Mucosa of descending colon (tissue), 3 donors: ENCODE measurements at regions not wholly inside any gene's neighbourhood (a gene's known extent, or its start where the extent isn't known, plus 50 kb on each side); places are given as distances from the start of the nearest gene placed in this dataset.

Experiments
- ATAC-seq: fragments of 200-7000 bp; cut with Tn5 transposase; one replicate; pipeline ENCODE4 v1.9.1; 2020; ENCODE audit warnings: mild to moderate bottlenecking, moderate library complexity
- DNase-seq, 3 donors: peaks; one replicate each; pipeline ENCODE4 v3.0.0-alpha.2; 2020
- H3K36me3 ChIP-seq: fragments of 200-600 bp; one replicate; pipeline ENCODE4 v1.8.0; 2021; ENCODE audit warnings: low read depth, mild to moderate bottlenecking
- H3K4me1 ChIP-seq: fragments of 200-600 bp; one replicate; pipeline ENCODE4 v1.8.0; 2021; ENCODE audit warnings: low read depth, mild to moderate bottlenecking
- H3K4me3 ChIP-seq: fragments of 200-600 bp; one replicate; pipeline ENCODE4 v1.8.0; 2021; ENCODE audit warnings: mild to moderate bottlenecking
- H3K9me3 ChIP-seq: fragments of 200-600 bp; one replicate; pipeline ENCODE4 v1.8.0; 2021; ENCODE audit warnings: mild to moderate bottlenecking
- CTCF ChIP-seq: fragments of 200-600 bp; IDR thresholded peaks from one replicate; pipeline ENCODE4 v1.8.0; 2022; ENCODE audit warnings: antibody characterized with exemption, mild to moderate bottlenecking
- intact Hi-C, 2 donors: fragments of 100-400 bp; cut with DNase I in 1 of 2; cut with micrococcal nuclease in 1 of 2; formaldehyde crosslinking; loops; one replicate each; pipeline versions ENCODE4 v1.11.0 to v1.11.1; 2022; cut with DNase I, micrococcal nuclease
- donor health status: DM: no; HTN: no; CAD: no; lungs with moderate emphysema.
- donor health status: DM: no; HTN: no; CAD: no.
- donor health status: DM: no; HTN: yes; CAD: no.

GRCh38 chr20:40775561-40776146 is 86.6 kb upstream of the MAFB start:
- H3K4me1 ChIP-seq: no peaks in the 10 kb centered on the region
- H3K9me3 ChIP-seq: no peaks in the 10 kb centered on the region
- ATAC-seq (no peak), DNase-seq (no peak)
- H3K4me3 ChIP-seq: no peak overlapping the region
- H3K36me3 ChIP-seq: no peaks in the 10 kb centered on the region
- intact Hi-C loops: no loop called here
- no peak for TF ChIP-seq CTCF

GRCh38 chr20:40776466-40777457 is 87.7 kb upstream of the MAFB start:
- Histone ChIP-seq H3K36me3 (no peaks in the 10 kb centered on the region), H3K4me3 (no peak overlapping the region), H3K9me3 (no peaks in the 10 kb centered on the region), H3K4me1 (no peaks in the 10 kb centered on the region)
- no peak for TF ChIP-seq CTCF
- intact Hi-C loops: no loop called here
- DNase-seq: no peak
- ATAC-seq: no peak

GRCh38 chr20:40777653-40778052 is 88.6 kb upstream of the MAFB start:
- intact Hi-C loops: no loop called here
- TF ChIP-seq CTCF: no peak
- DNase-seq: no peak

GRCh38 chr20:40778894-40779496 is 90.0 kb upstream of the MAFB start:
- intact Hi-C loops: no loop called here
- no peaks in the 10 kb centered on the region for H3K36me3 ChIP-seq
- ATAC-seq: no peak
- no peaks in the 10 kb centered on the region for H3K9me3 ChIP-seq
- no peaks in the 10 kb centered on the region for H3K4me1 ChIP-seq
- DNase-seq: no peak
- no peak overlapping the region for H3K4me3 ChIP-seq
- TF ChIP-seq CTCF: no peak

More at GRCh38 chr20:40777653-40778052, 88.6 kb upstream of the MAFB start:
- Histone ChIP-seq H3K4me1 (no peaks in the 10 kb centered on the region), H3K36me3 (no peaks in the 10 kb centered on the region), H3K4me3 (no peak overlapping the region), H3K9me3 (no peaks in the 10 kb centered on the region)
- ATAC-seq: no peak

- ATAC-seq (no peak), DNase-seq (no peak)
- no peak overlapping the region for H3K4me3 ChIP-seq
- H3K9me3 ChIP-seq: no peaks in the 10 kb centered on the region
- no peaks in the 10 kb centered on the region for H3K4me1 ChIP-seq
- intact Hi-C loops: no loop called here
- no peaks in the 10 kb centered on the region for H3K36me3 ChIP-seq
- TF ChIP-seq CTCF: no peak
Measured at GRCh38 chr20:40781327-40782042, 92.4 kb upstream of the MAFB start.
